ENCODE measurements at regions not wholly inside any gene's neighbourhood (a gene's known extent, or its start where the extent isn't known, plus 50 kb on each side); places are given as distances from the start of the nearest gene placed in this dataset.

DNA sequence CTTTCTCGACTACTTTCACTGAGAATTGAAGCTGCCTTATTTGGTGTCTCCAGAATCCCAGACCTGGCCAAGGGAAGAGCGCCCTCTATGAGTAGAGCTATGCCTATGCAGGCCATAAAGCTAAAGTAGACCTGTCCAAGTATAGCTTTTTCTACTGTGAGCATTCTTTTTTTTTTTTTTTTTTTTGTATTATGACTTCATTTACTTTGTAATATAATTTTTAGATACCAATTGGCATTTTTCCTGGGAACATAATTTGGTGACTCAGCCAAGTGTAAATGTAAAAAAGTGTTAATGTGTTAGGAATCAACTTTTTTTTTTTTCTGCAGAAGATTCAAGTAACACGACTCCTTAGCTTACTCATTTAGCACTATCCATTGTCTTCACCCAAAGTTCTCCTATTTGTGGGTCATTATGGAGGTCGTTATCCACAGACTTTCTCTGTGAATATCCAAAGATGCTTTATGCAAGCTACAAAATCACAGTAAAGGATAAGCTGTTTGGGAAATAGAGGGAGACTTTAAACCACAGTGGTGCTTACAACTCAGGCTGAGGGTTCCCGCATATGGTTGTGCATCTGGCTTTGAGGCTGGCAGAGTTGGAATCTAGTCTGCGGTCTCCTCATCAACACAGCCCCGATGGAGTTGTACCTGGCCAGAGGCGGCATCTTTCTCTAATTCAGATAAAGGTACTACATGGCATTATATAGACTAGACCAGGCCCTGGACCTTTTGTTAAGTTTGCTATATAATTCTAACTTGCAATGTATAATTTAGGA, 1040.2 kb upstream of the SORCS1 start:
- ATAC-seq (ENCODE audit: low read depth) (no peak), DNase-seq (no peak)
- no peaks in the 10 kb centered on the region for H3K36me3 Mint-ChIP-seq (ENCODE audit: low read depth)
- CTCF ChIA-PET = no interaction called here
- no peaks in the 10 kb centered on the region for H3K4me1 Mint-ChIP-seq
- H3K27me3 Mint-ChIP-seq = no peaks in the 10 kb centered on the region
- POLR2A ChIA-PET = no interaction called here
- no peak overlapping the region for H3K27ac Mint-ChIP-seq
- H3K9me3 Mint-ChIP-seq = peaks cover 2% of the 10 kb centered on the region
- intact Hi-C loops (cut with micrococcal nuclease) = no loop called here
- no peak overlapping the region for H3K4me3 Mint-ChIP-seq
- TF ChIP-seq, protein P1, sequence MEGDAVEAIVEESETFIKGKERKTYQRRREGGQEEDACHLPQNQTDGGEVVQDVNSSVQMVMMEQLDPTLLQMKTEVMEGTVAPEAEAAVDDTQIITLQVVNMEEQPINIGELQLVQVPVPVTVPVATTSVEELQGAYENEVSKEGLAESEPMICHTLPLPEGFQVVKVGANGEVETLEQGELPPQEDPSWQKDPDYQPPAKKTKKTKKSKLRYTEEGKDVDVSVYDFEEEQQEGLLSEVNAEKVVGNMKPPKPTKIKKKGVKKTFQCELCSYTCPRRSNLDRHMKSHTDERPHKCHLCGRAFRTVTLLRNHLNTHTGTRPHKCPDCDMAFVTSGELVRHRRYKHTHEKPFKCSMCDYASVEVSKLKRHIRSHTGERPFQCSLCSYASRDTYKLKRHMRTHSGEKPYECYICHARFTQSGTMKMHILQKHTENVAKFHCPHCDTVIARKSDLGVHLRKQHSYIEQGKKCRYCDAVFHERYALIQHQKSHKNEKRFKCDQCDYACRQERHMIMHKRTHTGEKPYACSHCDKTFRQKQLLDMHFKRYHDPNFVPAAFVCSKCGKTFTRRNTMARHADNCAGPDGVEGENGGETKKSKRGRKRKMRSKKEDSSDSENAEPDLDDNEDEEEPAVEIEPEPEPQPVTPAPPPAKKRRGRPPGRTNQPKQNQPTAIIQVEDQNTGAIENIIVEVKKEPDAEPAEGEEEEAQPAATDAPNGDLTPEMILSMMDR (IDR thresholded peaks at IDR 0.05) = no peak

DNA sequence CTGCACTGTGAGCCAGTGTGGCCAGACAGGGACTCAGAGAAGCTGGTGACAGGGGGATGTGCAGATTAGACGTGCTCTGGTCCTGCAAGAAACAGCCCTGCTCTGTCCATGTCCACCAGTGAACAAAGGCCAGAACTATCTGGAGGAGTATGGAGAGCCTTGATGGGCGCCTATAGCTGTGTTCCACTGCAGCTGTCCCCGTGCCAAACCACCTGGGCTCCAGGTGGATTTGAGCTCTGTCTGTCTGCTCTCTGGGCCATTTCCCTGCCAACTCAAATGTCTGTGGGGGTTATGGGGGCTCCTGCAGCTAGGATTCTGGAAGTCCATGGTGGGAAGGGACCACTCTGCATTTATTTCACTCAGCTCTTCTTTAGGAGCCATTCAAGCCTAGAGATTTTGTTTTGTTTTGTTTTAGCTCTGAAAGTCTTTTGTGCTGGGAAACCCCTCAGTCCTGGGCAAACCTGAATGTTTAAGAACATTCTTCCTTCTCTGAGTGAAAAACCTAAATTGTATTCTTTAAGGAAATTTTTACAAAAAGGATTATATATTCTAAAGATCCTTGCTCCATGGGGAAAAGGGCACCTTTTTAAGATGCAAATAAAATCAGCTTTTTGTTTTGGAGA, 1039.5 kb upstream of the SORCS1 start:
- TF ChIP-seq, protein P1 (IDR thresholded peaks at IDR 0.05) = no peak
- DNase-seq (no peak), ATAC-seq (ENCODE audit: low read depth) (no peak)
- H3K9me3 Mint-ChIP-seq = peaks cover 2% of the 10 kb centered on the region
- POLR2A ChIA-PET = no interaction called here
- intact Hi-C loops (cut with micrococcal nuclease) = no loop called here
- CTCF ChIA-PET = no interaction called here
- H3K4me3 Mint-ChIP-seq = no peak overlapping the region
- no peaks in the 10 kb centered on the region for H3K4me1 Mint-ChIP-seq
- H3K27ac Mint-ChIP-seq = no peak overlapping the region
- H3K27me3 Mint-ChIP-seq = no peaks in the 10 kb centered on the region
- H3K36me3 Mint-ChIP-seq (ENCODE audit: low read depth) = no peaks in the 10 kb centered on the region

DNA sequence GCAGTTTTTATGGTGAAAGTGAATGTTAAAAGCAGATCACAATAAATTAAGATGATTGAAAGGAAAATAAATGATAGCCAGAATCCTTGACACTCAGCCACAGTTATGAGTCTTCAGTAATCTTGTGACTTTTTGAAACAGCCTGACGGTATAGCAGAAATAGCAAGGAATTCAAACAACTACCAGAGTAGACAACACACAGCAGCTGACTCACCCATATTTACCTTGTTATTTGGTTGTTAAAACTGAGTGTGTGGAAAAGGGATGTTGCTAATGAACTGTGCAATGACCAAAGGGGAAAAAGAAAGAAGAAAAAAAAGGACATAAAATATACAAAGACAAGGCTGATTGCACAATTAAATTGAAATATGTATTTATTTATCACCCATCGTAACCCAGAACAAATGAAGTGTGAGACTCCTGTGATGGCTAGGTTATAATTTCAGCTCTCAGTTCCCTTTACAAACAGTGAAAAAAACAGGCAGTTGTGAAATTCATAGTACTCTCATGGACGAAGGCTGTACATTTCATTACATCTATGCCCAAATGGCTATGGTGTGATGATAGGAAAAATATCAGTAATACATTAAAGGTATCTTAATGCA, 1023.0 kb upstream of the SORCS1 start:
- Mint-ChIP-seq H3K27ac (no peak overlapping the region), H3K4me1 (no peaks in the 10 kb centered on the region), H3K4me3 (no peak overlapping the region), H3K36me3 (ENCODE audit: low read depth) (no peaks in the 10 kb centered on the region), H3K27me3 (no peaks in the 10 kb centered on the region), H3K9me3 (peaks cover 5% of the 10 kb centered on the region)
- TF ChIP-seq, protein P1 (IDR thresholded peaks at IDR 0.05) = no peak
- ATAC-seq (ENCODE audit: low read depth) (no peak), DNase-seq (no peak)
- CTCF ChIA-PET = no interaction called here
- intact Hi-C loops (cut with micrococcal nuclease) = no loop called here
- POLR2A ChIA-PET = no interaction called here

DNA sequence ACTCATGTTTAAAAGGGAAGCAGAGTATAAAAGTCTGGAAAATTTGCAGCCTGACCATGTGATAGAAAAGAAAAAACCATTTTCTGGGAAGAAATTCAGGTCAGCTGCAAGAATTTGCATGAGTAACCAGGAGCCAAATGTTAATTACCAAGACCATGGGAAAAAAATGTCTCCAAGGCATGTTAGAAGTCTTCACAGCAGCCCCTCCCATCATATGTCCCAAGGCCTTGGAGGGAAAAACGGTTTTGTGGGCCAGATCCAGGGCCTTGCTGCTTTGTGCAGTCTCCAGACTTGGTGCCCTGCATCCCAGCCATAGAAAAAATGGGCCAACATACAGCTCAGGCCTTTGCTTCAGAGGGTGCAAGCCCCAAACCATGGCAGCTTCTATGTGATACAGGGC, 1019.6 kb upstream of the SORCS1 start:
- POLR2A ChIA-PET = no interaction called here
- Mint-ChIP-seq H3K27ac (no peak overlapping the region), H3K27me3 (no peaks in the 10 kb centered on the region), H3K4me1 (no peaks in the 10 kb centered on the region), H3K9me3 (peaks cover 5% of the 10 kb centered on the region), H3K4me3 (no peak overlapping the region), H3K36me3 (ENCODE audit: low read depth) (no peaks in the 10 kb centered on the region)
- DNase-seq (no peak), ATAC-seq (ENCODE audit: low read depth) (no peak)
- CTCF ChIA-PET = no interaction called here
- TF ChIP-seq, protein P1 (IDR thresholded peaks at IDR 0.05) = no peak
- intact Hi-C loops (cut with micrococcal nuclease) = no loop called here

DNA sequence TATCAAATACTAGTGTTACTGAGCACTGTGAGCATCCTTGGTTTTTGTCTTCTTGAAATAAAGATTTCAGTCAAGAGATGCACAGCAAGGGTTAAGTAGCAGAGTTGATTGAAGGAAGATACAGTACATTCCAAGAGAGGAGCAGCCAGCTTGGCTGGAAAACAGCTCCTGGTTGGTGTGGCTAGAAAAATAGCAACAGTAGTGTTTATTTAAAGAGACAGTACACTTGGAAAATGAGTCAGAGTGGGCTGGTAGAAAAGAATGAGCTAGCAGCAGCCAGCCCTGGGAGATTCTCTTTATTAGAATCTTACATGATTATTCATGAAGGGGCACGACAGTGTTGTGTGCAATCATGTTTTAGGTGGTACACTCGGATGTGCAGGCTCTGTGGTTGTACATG, 1016.4 kb upstream of the SORCS1 start:
- POLR2A ChIA-PET = no interaction called here
- TF ChIP-seq, protein P1 (IDR thresholded peaks at IDR 0.05) = no peak
- Mint-ChIP-seq H3K27me3 (no peaks in the 10 kb centered on the region), H3K27ac (no peak overlapping the region), H3K4me1 (no peaks in the 10 kb centered on the region), H3K4me3 (no peak overlapping the region), H3K9me3 (peaks cover 2% of the 10 kb centered on the region), H3K36me3 (ENCODE audit: low read depth) (no peaks in the 10 kb centered on the region)
- intact Hi-C loops (cut with micrococcal nuclease) = no loop called here
- ATAC-seq (ENCODE audit: low read depth) (no peak), DNase-seq (no peak)
- CTCF ChIA-PET = no interaction called here
